ENCODE measurements at regions not wholly inside any gene's neighbourhood (a gene's known extent, or its start where the extent isn't known, plus 50 kb on each side); places are given as distances from the start of the nearest gene placed in this dataset.

DNA sequence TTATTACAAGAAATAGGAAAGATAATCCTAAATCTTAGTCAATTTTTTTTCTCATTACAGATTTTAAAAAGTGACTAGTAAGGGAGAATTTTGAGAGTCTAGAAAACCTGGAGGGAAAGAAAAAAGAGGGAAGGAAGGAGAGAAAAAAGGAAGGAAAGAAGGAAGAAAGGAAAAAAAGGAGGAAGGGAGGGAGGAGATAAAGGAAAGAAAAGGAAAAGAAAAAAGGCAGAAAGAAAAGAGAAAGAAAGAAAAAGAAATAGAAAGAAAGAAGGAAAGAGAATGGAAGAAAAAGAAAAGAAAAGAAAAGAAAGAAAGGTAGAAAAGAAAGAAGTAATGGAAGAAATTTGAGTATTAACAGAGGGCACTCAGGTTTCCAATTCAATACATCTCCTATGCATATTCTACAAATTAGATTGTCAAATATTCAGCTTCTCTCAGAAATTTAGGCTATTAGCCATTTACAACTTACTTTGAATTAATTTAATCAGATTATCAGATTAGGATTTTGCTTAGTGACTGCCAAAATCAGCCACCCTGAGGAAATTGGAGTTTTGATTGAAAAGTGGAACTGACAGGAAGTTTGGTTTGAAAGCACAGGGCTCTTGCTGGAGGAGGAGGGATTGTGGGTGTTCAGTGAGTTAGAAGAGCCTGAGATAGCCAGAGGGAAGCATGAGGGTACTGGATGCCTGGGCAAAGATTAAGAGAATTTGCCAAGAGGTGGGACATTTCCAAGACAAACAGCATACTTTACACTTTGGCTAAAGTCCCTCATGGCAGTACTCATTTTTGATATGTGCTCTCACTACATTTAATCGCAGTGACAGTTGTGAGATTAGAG is 677.8 kb downstream of the USP25 start:
- no peak for DNase-seq (ENCODE audit: low read depth)
- TF ChIP-seq, protein P1, sequence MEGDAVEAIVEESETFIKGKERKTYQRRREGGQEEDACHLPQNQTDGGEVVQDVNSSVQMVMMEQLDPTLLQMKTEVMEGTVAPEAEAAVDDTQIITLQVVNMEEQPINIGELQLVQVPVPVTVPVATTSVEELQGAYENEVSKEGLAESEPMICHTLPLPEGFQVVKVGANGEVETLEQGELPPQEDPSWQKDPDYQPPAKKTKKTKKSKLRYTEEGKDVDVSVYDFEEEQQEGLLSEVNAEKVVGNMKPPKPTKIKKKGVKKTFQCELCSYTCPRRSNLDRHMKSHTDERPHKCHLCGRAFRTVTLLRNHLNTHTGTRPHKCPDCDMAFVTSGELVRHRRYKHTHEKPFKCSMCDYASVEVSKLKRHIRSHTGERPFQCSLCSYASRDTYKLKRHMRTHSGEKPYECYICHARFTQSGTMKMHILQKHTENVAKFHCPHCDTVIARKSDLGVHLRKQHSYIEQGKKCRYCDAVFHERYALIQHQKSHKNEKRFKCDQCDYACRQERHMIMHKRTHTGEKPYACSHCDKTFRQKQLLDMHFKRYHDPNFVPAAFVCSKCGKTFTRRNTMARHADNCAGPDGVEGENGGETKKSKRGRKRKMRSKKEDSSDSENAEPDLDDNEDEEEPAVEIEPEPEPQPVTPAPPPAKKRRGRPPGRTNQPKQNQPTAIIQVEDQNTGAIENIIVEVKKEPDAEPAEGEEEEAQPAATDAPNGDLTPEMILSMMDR (IDR thresholded peaks at IDR 0.05; ENCODE audit: low read length, missing control alignments), result no peak
- no peak overlapping the region for H3K4me3 ChIP-seq (replicated peaks; ENCODE audit: low read depth, low read length)

DNA sequence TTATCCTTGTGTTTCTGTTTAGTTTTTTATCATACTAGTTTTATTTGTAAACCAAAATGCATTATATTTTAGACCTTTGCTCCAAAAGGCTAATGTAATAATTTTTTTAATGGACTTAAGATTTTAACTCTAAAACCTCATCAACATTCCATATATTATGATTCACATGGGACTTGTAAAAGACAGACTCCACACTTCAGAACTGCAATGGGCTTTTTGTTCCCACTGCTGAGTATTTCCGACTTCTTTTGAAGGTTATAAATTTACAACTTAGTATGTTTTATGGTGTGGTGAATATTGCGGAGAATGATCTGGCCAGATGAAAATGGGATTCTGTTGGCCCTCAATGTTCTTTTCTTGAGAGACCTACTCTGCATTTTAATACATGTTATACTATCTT is 678.5 kb downstream of the USP25 start:
- no peak for DNase-seq (ENCODE audit: low read depth)
- TF ChIP-seq, protein P1 (IDR thresholded peaks at IDR 0.05; ENCODE audit: low read length, missing control alignments), result no peak

DNA sequence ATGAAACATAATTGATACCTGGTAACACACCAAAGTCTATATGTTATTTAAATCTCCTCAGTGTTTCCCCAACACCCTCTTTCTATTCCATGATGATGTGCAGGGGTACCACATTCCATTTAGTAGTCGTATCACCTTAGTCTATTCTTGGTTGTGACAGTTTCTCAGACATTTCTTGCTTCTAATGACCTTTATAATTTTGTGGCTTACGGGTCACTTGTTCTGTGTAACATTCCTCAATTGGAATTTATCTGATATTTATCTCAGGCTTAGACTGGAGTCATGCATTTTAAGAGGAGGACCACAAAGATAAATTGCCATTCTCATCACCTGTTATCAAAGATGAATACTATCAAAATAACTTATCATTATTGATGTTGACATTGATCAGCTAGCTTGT is 679.6 kb downstream of the USP25 start:
- H3K4me3 ChIP-seq (replicated peaks; ENCODE audit: low read depth, low read length), result no peak overlapping the region
- TF ChIP-seq, protein P1 (IDR thresholded peaks at IDR 0.05; ENCODE audit: low read length, missing control alignments), result no peak
- no peak for DNase-seq (ENCODE audit: low read depth)

More for the DNA sequence above, 678.5 kb downstream of the USP25 start:
- H3K4me3 ChIP-seq (replicated peaks; ENCODE audit: low read depth, low read length), result no peak overlapping the region

DNA sequence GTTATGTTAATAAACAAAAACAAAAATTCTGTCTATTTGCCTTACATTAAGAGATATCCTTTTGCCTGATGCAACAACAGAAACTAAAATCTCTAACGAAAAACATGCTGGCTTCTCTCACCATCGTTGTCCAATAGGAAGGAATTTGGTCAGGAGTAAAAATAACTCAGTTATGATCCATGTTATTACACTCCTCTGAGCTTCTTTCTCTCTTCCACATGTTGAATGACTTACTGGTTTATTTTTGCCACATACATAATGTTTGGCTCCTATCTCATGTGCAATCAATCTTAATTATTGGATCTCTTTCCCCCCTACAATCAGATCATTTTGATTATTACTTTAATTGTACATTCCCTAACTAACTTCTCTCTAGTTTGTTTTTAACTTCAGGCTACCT is 688.4 kb downstream of the USP25 start:
- H3K4me3 ChIP-seq (replicated peaks; ENCODE audit: low read depth, low read length), result no peak overlapping the region
- TF ChIP-seq, protein P1 (IDR thresholded peaks at IDR 0.05; ENCODE audit: low read length, missing control alignments), result no peak
- DNase-seq (ENCODE audit: low read depth), result peak; percentile 46

DNA sequence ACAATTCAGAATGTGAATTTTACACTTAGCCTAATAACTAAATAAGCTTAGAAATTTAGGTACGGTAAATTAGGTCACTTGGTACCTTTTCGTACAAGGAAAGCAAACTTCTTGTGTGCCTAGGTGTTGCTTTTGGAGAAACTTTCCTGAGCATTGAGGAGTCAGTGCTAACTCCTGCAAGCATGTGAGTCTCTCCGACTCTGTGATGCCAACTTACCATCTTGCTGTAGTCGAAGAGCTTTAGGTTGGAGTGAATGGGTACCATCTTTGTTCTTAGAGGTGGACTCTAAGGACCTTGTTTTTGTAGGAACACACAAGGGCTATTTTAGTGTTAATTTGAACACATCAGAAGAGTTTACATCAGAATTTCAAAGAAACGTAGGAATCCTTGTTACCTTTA is 688.9 kb downstream of the USP25 start:
- H3K4me3 ChIP-seq (replicated peaks; ENCODE audit: low read depth, low read length), result peak overlapping the region; percentile 69
- TF ChIP-seq, protein P1 (IDR thresholded peaks at IDR 0.05; ENCODE audit: low read length, missing control alignments), result no peak
- DNase-seq (ENCODE audit: low read depth), result no peak

DNA sequence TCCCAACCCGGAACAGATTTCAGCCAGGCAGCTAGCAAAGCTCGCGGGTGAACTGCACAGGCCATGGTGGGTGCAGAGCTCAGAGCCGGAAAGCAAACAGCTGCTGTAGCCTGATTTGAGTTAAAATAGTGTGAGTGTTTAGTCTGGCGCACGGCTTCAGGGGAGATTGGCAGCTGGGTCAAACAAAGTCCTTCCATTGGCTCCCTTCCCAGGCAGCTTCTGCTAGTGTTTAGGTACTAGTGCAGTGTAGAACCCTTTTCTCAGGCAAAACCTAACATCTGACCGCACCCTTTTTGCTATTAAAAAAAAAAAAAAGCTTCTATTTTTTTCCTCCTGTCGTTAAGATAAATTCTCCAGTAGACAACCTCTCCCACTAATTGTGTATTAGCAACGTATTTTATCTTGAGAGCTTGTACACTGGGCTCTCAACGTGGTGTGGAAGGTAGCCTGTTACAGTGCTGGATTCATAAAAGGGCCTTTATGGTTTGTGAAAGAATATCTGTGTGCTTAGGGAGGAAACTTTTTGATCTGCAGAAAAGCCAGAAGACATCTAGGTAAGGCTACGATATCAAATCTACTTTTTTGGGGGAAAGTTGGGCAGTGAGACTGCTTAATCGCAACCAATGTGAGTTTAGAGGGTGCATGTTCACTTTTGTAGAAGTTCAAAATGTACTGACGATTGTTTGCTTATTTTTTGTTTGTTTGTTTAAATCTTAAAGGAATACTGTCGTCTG is 689.6 kb downstream of the USP25 start:
- H3K4me3 ChIP-seq (replicated peaks; ENCODE audit: low read depth, low read length), result peak overlapping the region; percentile 69
- TF ChIP-seq, protein P1 (IDR thresholded peaks at IDR 0.05; ENCODE audit: low read length, missing control alignments), result no peak
- peak; percentile 96 for DNase-seq (ENCODE audit: low read depth)

Data from fibroblast of pulmonary artery (primary cell).